ENCODE measurements at regions not wholly inside any gene's neighbourhood (a gene's known extent, or its start where the extent isn't known, plus 50 kb on each side); places are given as distances from the start of the nearest gene placed in this dataset.

GRCh38 chr13:84998681-84999080 lies 800.5 kb downstream of the SLITRK6 start:
- Histone ChIP-seq H2AFZ (ENCODE audit: low read length) (no peak overlapping the region), H3F3A (ENCODE audit: low read depth) (no peaks in the 10 kb centered on the region), H3K79me2 (ENCODE audit: insufficient read depth, low read length) (no peaks in the 10 kb centered on the region), H3K36me3 (ENCODE audit: insufficient read depth, low read length) (no peaks in the 10 kb centered on the region), H3K4me2 (ENCODE audit: low read depth, low read length, poor library complexity, severe bottlenecking) (no peak overlapping the region), H3K9ac (ENCODE audit: low read depth, low read length, poor library complexity, severe bottlenecking) (no peak overlapping the region), H4K20me1 (ENCODE audit: insufficient read depth, low read length, poor library complexity, severe bottlenecking) (no peaks in the 10 kb centered on the region), H3K27me3 (ENCODE audit: insufficient read depth, low read length, poor library complexity, severe bottlenecking) (no peaks in the 10 kb centered on the region), H3K4me3 (ENCODE audit: low read length, poor library complexity, severe bottlenecking) (no peak overlapping the region), H3K9me3 (ENCODE audit: insufficient read depth, low read depth, low read length) (no peaks in the 10 kb centered on the region), H3K4me1 (ENCODE audit: insufficient read depth, low read length, poor library complexity, severe bottlenecking) (no peaks in the 10 kb centered on the region), H3K9me2 (replicated peaks; ENCODE audit: low read depth, low read length) (no peaks in the 10 kb centered on the region)
- no peak for TF ChIP-seq CTCF (conservative IDR thresholded peaks at IDR 0.05; ENCODE audit: low read length)
- no peak for TF ChIP-seq EZH2phosphoT487 (IDR thresholded peaks at IDR 0.05; ENCODE audit: borderline replicate concordance)

GRCh38 chr13:84997858-84998257 lies 801.4 kb downstream of the SLITRK6 start:
- H3F3A ChIP-seq (ENCODE audit: low read depth) = no peaks in the 10 kb centered on the region
- no peaks in the 10 kb centered on the region for H4K20me1 ChIP-seq (ENCODE audit: insufficient read depth, low read length, poor library complexity, severe bottlenecking)
- no peaks in the 10 kb centered on the region for H3K27me3 ChIP-seq (ENCODE audit: insufficient read depth, low read length, poor library complexity, severe bottlenecking)
- H3K4me2 ChIP-seq (ENCODE audit: low read depth, low read length, poor library complexity, severe bottlenecking) = no peak overlapping the region
- H3K4me1 ChIP-seq (ENCODE audit: insufficient read depth, low read length, poor library complexity, severe bottlenecking) = no peaks in the 10 kb centered on the region
- no peaks in the 10 kb centered on the region for H3K9me3 ChIP-seq (ENCODE audit: insufficient read depth, low read depth, low read length)
- H3K9ac ChIP-seq (ENCODE audit: low read depth, low read length, poor library complexity, severe bottlenecking) = no peak overlapping the region
- H3K9me2 ChIP-seq (replicated peaks; ENCODE audit: low read depth, low read length) = no peaks in the 10 kb centered on the region
- no peak overlapping the region for H2AFZ ChIP-seq (ENCODE audit: low read length)
- H3K4me3 ChIP-seq (ENCODE audit: low read length, poor library complexity, severe bottlenecking) = no peak overlapping the region
- no peaks in the 10 kb centered on the region for H3K79me2 ChIP-seq (ENCODE audit: insufficient read depth, low read length)
- no peak for TF ChIP-seq EZH2phosphoT487 (IDR thresholded peaks at IDR 0.05; ENCODE audit: borderline replicate concordance)
- TF ChIP-seq CTCF (conservative IDR thresholded peaks at IDR 0.05; ENCODE audit: low read length) = no peak
- H3K36me3 ChIP-seq (ENCODE audit: insufficient read depth, low read length) = no peaks in the 10 kb centered on the region

GRCh38 chr13:84994582-84994981 lies 804.6 kb downstream of the SLITRK6 start:
- TF ChIP-seq CTCF (conservative IDR thresholded peaks at IDR 0.05; ENCODE audit: low read length) (no peak), EZH2phosphoT487 (IDR thresholded peaks at IDR 0.05; ENCODE audit: borderline replicate concordance) (no peak)
- H3K4me1 ChIP-seq (ENCODE audit: insufficient read depth, low read length, poor library complexity, severe bottlenecking) = no peaks in the 10 kb centered on the region
- no peak overlapping the region for H3K9ac ChIP-seq (ENCODE audit: low read depth, low read length, poor library complexity, severe bottlenecking)
- H4K20me1 ChIP-seq (ENCODE audit: insufficient read depth, low read length, poor library complexity, severe bottlenecking) = no peaks in the 10 kb centered on the region
- H2AFZ ChIP-seq (ENCODE audit: low read length) = no peak overlapping the region
- no peak overlapping the region for H3K4me3 ChIP-seq (ENCODE audit: low read length, poor library complexity, severe bottlenecking)
- no peaks in the 10 kb centered on the region for H3K79me2 ChIP-seq (ENCODE audit: insufficient read depth, low read length)
- no peaks in the 10 kb centered on the region for H3K9me3 ChIP-seq (ENCODE audit: insufficient read depth, low read depth, low read length)
- H3K4me2 ChIP-seq (ENCODE audit: low read depth, low read length, poor library complexity, severe bottlenecking) = no peak overlapping the region
- H3K9me2 ChIP-seq (replicated peaks; ENCODE audit: low read depth, low read length) = no peaks in the 10 kb centered on the region
- H3K36me3 ChIP-seq (ENCODE audit: insufficient read depth, low read length) = no peaks in the 10 kb centered on the region
- no peaks in the 10 kb centered on the region for H3K27me3 ChIP-seq (ENCODE audit: insufficient read depth, low read length, poor library complexity, severe bottlenecking)
- H3F3A ChIP-seq (ENCODE audit: low read depth) = no peaks in the 10 kb centered on the region
